CD4-positive, alpha-beta T cell treated with Interleukin-12 subunit alpha and Interleukin-12 subunit beta, for 1 hour (primary cell): ENCODE measurements at regions not wholly inside any gene's neighbourhood (a gene's known extent, or its start where the extent isn't known, plus 50 kb on each side); places are given as distances from the start of the nearest gene placed in this dataset.

Source experiments
- DNase-seq: peaks from one replicate; pipeline ENCODE4 v3.0.0-alpha.2; 2020

- DNase-seq = no peak
Measured at GRCh38 chr9:107119735-107120134, 163.3 kb upstream of the RAD23B start.

GRCh38 chr9:107123389-107123788, 159.7 kb upstream of the RAD23B start:
- DNase-seq = no peak

GRCh38 chr9:107127608-107128007, 155.5 kb upstream of the RAD23B start:
- no peak for DNase-seq

- DNase-seq = no peak
Measured at GRCh38 chr9:107131108-107131799, 151.8 kb upstream of the RAD23B start.

- DNase-seq = no peak
Measured at GRCh38 chr9:107136296-107136695, 146.8 kb upstream of the RAD23B start.

GRCh38 chr9:107137495-107138202, 145.4 kb upstream of the RAD23B start:
- DNase-seq = peak; percentile 14

GRCh38 chr9:107138261-107138992, 144.7 kb upstream of the RAD23B start:
- no peak for DNase-seq

- DNase-seq = no peak
Measured at GRCh38 chr9:107141967-107142366, 141.1 kb upstream of the RAD23B start.

- no peak for DNase-seq
Measured at GRCh38 chr9:107142430-107142829, 140.6 kb upstream of the RAD23B start.

GRCh38 chr9:107142896-107143603, 140.0 kb upstream of the RAD23B start:
- DNase-seq = no peak

- no peak for DNase-seq
Measured at GRCh38 chr9:107144475-107144874, 138.6 kb upstream of the RAD23B start.

GRCh38 chr9:107147134-107147533, 135.9 kb upstream of the RAD23B start:
- no peak for DNase-seq

- no peak for DNase-seq
Measured at GRCh38 chr9:107148216-107148615, 134.9 kb upstream of the RAD23B start.

- no peak for DNase-seq
Measured at GRCh38 chr9:107149756-107150155, 133.3 kb upstream of the RAD23B start.

GRCh38 chr9:107153336-107153735, 129.7 kb upstream of the RAD23B start:
- no peak for DNase-seq

GRCh38 chr9:107154291-107154690, 128.8 kb upstream of the RAD23B start:
- no peak for DNase-seq

GRCh38 chr9:107154766-107155165, 128.3 kb upstream of the RAD23B start:
- DNase-seq = no peak

GRCh38 chr9:107155244-107155817, 127.7 kb upstream of the RAD23B start:
- no peak for DNase-seq

- no peak for DNase-seq
Measured at GRCh38 chr9:107158321-107158720, 124.8 kb upstream of the RAD23B start.

- DNase-seq = no peak
Measured at GRCh38 chr9:107161338-107161737, 121.7 kb upstream of the RAD23B start.

- no peak for DNase-seq
Measured at GRCh38 chr9:107163370-107163769, 119.7 kb upstream of the RAD23B start.

- DNase-seq = no peak
Measured at GRCh38 chr9:107169796-107170195, 113.3 kb upstream of the RAD23B start.

- no peak for DNase-seq
Measured at GRCh38 chr9:107170801-107171200, 112.3 kb upstream of the RAD23B start.
